Chondrocyte (in vitro differentiated cells): ENCODE measurements at regions not wholly inside any gene's neighbourhood (a gene's known extent, or its start where the extent isn't known, plus 50 kb on each side); places are given as distances from the start of the nearest gene placed in this dataset.

Experiments
- DNase-seq: peaks from one replicate; pipeline ENCODE4 v3.0.0; 2021; ENCODE audit warnings: mixed read lengths, low spot score
- H3K27ac Mint-ChIP-seq: one replicate; pipeline ENCODE4 v1.8.0; 2021; ENCODE audit warnings: mild to moderate bottlenecking, moderate library complexity, mixed read lengths; ENCODE audit not compliant: unreplicated experiment
- H3K27me3 Mint-ChIP-seq: 2 replicates; pipeline ENCODE4 v1.8.0; 2021; ENCODE audit warnings: low read depth, mixed read lengths
- H3K36me3 Mint-ChIP-seq: 2 replicates; pipeline ENCODE4 v1.8.0; 2021; ENCODE audit warnings: low read depth, mixed read lengths
- H3K4me1 Mint-ChIP-seq: 2 replicates; pipeline ENCODE4 v1.8.0; 2021; ENCODE audit warnings: low read depth, mild to moderate bottlenecking, mixed read lengths
- H3K4me3 Mint-ChIP-seq: one replicate; pipeline ENCODE4 v1.8.0; 2021; ENCODE audit warnings: mild to moderate bottlenecking, moderate library complexity, mixed read lengths; ENCODE audit not compliant: unreplicated experiment
- H3K9me3 Mint-ChIP-seq: 2 replicates; pipeline ENCODE4 v1.8.0; 2021; ENCODE audit warnings: low read depth, mixed read lengths
- CTCF ChIP-seq: fragments of 200-600 bp; sonication (generic); IDR thresholded peaks from 2 replicates; pipeline ENCODE4 v1.5.0; 2021; ENCODE audit warnings: antibody characterized with exemption, mild to moderate bottlenecking, moderate library complexity

GRCh38 chr22:49192857-49193250 is 634.8 kb downstream of the BRD1 start:
- peaks cover 19% of the 10 kb centered on the region for H3K9me3 Mint-ChIP-seq
- H3K4me3 Mint-ChIP-seq: no peak overlapping the region
- H3K27me3 Mint-ChIP-seq: peaks cover 2% of the 10 kb centered on the region
- H3K27ac Mint-ChIP-seq: no peak overlapping the region
- no peaks in the 10 kb centered on the region for H3K4me1 Mint-ChIP-seq
- no peaks in the 10 kb centered on the region for H3K36me3 Mint-ChIP-seq
- peak; percentile 65 for DNase-seq
- no peak for TF ChIP-seq CTCF

- H3K9me3 Mint-ChIP-seq: peaks cover 21% of the 10 kb centered on the region
- H3K27ac Mint-ChIP-seq: no peak overlapping the region
- peak; percentile 79 for DNase-seq
- no peak overlapping the region for H3K4me3 Mint-ChIP-seq
- no peaks in the 10 kb centered on the region for H3K27me3 Mint-ChIP-seq
- no peak for TF ChIP-seq CTCF
- no peaks in the 10 kb centered on the region for H3K4me1 Mint-ChIP-seq
- no peaks in the 10 kb centered on the region for H3K36me3 Mint-ChIP-seq
Measured at GRCh38 chr22:49192180-49192856, 635.4 kb downstream of the BRD1 start.

- peaks cover 21% of the 10 kb centered on the region for H3K9me3 Mint-ChIP-seq
- DNase-seq: peak; percentile 73
- TF ChIP-seq CTCF: no peak
- H3K27me3 Mint-ChIP-seq: no peaks in the 10 kb centered on the region
- H3K4me1 Mint-ChIP-seq: no peaks in the 10 kb centered on the region
- H3K4me3 Mint-ChIP-seq: no peak overlapping the region
- no peak overlapping the region for H3K27ac Mint-ChIP-seq
- H3K36me3 Mint-ChIP-seq: no peaks in the 10 kb centered on the region
Measured at GRCh38 chr22:49191506-49191980, 636.1 kb downstream of the BRD1 start.

GRCh38 chr22:49190816-49191505 is 636.7 kb downstream of the BRD1 start:
- peak; percentile 41 for DNase-seq
- H3K9me3 Mint-ChIP-seq: peaks cover 23% of the 10 kb centered on the region
- TF ChIP-seq CTCF: no peak
- no peaks in the 10 kb centered on the region for H3K36me3 Mint-ChIP-seq
- H3K27ac Mint-ChIP-seq: no peak overlapping the region
- H3K4me3 Mint-ChIP-seq: no peak overlapping the region
- H3K27me3 Mint-ChIP-seq: no peaks in the 10 kb centered on the region
- no peaks in the 10 kb centered on the region for H3K4me1 Mint-ChIP-seq

GRCh38 chr22:49189871-49190270 is 637.8 kb downstream of the BRD1 start:
- TF ChIP-seq CTCF: no peak
- no peak overlapping the region for H3K27ac Mint-ChIP-seq
- peaks cover 30% of the 10 kb centered on the region for H3K9me3 Mint-ChIP-seq
- DNase-seq: peak; percentile 63
- no peaks in the 10 kb centered on the region for H3K27me3 Mint-ChIP-seq
- no peaks in the 10 kb centered on the region for H3K4me1 Mint-ChIP-seq
- no peaks in the 10 kb centered on the region for H3K36me3 Mint-ChIP-seq
- no peak overlapping the region for H3K4me3 Mint-ChIP-seq
